UCSD-AML1 (cell line): ENCODE measurements at regions not wholly inside any gene's neighbourhood (a gene's known extent, or its start where the extent isn't known, plus 50 kb on each side); places are given as distances from the start of the nearest gene placed in this dataset.

Experiments used
- DNase-seq: peaks from one replicate; lab custom pipeline; 2025; ENCODE audit not compliant: unreplicated experiment; lab: John Stamatoyannopoulos, UW

DNA sequence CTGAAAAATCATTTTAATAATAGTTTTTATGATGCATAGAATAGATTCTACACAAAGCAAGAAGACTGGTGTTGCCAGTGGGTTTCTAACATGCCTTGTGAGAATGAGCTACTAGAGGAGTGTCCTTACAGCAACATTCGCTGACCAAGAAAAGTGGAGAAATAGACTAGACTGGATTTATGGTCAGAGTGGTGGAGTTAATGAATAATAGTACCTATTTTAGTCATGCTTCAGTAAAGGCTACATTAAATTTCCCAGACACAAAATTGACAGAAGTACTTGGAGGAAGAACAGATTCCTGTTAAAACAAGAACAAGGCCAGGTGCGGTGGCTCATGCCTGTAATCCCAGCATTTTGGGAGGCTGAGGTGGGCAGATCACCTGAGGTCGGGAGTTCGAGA, 539.2 kb downstream of the ETS1 start:
- no peak for DNase-seq

DNA sequence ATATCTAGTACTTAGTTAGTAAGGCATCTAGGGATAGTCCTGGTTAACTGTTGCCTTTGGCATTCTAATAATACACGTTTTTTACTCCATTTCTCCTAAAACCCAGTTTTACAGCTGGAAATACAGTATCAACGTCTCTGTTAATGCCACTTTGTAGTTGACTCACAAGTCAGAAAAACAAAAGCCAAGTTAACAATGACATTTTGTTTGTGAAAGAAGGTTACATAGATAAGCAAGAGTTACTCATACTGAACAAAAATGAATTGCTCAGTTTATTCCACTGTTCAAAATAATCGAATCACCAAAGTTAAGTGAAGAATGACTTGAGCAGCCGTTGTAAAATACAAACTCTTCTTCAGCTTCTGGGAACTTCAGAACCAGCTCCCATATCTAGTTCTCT, 540.3 kb downstream of the ETS1 start:
- no peak for DNase-seq

DNA sequence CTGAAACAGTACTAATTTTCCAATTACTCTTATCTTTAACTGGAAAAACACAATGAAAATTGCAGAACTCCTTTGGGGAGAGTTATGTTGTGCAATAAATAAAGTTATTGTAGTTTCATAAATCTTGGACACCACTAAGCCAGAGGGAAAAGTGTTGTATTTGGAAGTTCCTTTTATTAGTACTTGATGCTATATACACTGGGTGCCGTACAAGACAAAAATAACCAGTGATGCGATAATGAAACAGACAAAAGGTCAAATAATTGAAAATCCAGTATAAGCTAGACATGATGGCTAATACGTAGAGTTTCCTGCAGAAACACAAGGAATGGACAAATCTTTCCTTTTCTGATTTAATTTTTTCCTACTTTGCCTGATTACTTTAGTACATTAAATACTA, 541.1 kb downstream of the ETS1 start:
- no peak for DNase-seq

DNA sequence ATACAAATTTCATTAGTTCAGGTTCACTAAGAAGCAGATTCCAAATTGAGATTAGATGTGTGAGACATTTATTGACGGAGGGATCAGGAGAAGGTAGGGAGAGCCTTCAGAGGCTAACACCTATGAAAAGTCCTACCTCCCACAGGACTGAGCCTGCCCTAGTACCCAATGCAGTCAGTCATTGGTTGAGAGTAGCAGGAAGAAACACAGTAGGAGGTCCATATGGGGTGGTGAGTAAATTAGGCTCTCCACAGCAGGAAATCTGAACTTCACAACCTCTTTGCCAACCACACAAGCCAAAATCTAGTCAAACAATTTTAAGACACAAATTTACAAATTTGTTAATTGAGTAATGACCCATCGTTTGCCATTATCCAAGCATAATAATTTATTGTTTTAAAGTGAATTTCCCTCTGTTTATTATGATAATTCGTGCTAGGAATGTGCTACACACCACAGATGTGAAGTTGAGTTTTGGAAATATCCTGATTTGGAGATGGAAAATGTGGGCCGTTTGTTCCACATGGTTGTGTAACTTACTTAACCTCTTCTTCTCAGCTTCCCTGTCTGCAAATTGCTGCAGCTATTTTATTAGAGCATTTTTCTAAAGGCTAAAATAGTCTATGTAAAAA, 542.1 kb downstream of the ETS1 start:
- no peak for DNase-seq

DNA sequence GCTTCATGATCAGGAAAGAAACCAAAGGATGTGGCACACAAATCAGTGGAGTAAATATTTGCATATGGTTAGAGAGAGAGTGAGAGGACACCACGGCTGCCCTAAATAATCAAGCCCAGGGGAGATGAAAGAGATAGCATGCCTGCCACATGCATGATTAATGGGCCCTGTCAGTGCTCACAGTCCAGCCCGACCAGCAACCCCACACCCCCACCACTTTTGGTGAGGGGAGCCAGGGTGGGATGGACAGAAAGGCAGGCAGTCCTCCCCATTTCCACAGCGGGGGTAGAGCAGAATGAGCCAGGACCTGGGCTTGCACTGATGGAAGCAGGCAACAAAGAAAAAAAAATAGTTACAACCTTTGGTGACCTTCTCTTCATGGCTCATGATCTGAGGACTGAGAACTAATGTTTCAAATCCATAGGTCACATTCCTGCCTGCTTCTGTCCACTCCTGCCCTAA, 545.0 kb downstream of the ETS1 start:
- no peak for DNase-seq

DNA sequence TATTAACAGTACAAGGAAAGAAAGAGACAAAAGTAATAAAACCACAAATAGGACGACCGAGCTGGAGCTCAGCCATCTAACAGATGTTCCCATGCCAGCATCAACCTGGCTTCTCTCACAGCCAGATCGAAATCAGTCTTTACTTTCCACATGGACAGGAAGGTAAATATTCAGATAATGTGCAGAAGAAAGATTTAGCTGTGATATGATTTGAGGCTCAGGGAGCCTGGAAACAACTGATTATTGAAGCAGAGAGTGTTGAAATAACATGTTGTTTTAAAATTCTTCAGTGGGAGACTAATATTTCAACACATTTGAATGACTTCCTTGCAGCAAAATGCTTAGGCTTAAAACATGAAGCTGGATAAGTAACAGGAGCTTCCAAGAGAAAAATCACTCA, 546.8 kb downstream of the ETS1 start:
- no peak for DNase-seq

DNA sequence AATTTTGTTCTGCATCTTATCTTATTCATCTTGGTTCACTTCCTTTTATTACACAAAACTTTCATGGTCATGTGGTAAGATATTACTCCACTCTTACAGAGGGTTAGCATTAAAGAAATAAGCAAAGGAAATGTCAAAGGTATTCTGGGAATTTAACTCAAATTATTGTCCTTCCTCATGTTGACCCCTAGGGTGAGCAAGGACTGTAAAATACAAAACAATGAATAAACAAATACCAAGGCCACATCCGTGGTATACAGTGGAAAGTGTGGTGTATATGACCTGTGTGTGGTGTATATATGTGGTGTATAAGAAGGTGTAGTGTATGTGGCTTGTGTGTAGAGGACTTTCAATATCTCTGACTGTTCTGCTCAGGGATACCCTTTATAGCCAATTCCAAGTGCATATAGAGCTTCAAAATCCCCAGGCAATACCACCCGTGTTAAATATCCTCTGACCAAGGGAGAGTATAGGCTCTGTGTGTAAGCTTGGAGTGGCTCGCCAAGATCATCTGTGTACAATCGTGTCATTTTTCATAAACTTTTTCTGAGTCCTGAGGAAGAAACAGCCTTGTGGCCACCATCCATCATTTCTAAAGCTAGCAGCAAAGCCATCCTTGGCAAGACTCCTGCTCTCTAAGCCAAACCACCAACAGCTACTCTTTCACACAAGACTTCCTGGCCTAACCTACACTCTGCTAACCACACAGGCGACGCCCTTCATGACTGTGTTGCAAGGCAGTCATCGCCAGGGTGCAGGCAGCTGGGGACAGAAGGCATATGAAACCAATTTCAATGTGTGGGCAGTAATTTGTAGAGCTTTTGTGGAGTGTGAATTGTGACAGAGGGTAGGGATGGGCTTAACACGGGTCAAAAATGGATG, 548.0 kb downstream of the ETS1 start:
- DNase-seq, result peak; percentile 78

DNA sequence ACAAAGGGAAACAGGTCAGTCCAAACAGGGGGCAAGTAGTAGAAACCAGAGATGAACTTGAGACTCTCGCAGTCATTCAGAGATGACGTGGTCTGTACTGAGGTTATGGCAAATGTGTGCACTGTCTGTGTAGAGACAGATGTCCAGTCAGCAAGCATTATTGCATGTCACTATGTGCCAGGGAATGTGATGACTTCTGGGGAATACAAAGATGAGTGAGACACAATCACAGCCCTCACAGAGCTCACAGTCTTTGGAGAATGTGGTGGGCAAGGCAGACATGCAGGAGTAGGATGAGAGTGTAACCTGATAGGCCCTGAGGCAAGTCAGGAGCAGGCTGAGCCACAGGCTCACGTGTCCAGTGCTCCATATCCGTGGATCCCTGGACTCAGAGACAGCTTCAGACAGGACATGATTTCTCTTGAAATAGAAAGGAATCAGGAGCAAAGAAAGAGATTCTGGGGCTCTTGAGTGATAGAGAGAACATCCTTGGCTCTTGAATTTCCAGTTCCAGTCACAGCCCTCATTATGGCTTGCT, 550.7 kb downstream of the ETS1 start:
- DNase-seq, result no peak

DNA sequence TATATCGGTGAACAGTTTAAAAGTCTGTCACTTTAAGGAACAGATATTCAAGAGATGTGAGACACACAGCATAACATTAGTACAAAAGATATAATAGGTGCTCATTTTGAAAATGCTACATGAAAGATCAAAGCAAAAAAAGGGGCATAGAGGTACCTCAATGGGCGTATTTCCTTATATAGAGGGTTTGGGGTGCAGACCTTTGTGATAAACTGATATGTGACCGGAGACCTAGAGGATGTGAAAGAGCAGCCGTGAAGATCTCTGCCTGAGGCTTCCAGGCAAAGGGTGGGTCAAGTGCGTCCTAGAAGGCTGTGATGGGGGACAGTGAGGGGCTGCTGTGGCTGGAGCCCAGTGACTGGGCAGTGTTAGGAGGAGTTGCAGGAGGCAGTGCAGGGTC, 551.4 kb downstream of the ETS1 start:
- no peak for DNase-seq

DNA sequence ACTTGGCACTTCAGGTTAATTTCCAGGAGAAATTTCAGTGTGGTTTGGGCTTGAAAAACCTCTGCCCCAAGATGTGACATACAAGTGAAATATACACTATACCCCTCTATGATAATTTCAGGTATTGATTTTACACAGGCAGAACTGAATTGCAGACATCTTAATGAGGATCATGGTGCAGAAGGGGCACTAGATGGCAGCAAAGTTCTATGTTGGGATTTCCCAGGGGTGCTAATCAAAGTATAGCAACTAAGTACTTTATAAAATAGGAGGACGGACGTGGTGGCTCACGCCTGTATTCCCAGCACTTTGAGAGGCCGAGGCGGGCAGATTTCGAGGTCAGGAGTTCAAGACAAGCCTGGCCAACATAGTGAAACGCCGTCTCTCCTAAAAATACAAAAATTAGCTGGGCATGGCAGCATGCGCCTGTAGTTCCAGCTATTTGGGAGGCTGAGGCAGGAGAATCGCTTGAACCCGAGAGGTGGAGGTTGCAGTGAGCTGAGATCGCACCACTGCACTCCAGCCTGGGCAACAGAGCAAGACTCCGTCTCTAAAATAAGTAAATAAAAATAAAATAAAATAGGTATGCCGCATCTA, 555.7 kb downstream of the ETS1 start:
- DNase-seq, result peak; percentile 27

DNA sequence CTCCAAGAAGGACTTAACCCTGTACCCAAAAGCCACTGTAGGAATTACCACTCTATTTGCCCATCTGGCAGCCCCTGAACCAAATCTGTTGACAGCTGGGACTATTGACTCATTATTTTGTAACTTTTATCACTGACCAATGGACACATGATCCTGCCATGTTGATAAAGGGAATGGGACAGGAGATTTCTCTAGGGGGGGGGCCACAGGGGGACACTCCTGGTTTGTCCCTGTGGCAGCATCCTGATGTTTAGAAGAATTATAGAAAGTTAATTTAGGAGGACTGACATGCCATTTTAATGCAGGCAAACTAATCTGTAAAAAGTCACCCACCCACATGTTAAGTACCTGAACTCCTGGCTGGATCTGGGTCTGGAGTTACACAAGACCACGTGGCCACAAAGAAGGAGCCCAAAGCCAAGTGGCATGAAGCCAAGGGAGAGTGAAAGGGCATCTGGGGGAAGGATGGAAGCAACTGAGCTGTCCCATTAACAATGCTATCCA, 558.1 kb downstream of the ETS1 start:
- no peak for DNase-seq

DNA sequence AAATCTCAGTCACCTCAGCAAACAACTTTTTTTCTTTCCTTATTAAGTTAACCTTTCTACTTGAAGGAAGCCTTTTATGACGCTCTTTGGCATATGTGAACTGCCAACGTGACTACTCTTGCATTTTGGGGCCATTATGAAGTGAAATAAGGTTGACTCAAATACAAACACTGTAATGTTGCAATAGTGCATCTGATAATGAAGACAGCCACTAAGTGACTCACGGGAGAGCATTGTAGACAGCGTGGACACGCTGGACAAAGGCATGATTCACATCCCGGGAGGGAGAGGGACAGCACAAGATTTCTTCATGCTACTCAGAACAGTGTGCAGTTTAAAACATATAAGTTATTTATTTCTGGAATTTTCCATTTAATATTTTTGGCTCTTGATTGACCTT, 560.8 kb downstream of the ETS1 start:
- no peak for DNase-seq

DNA sequence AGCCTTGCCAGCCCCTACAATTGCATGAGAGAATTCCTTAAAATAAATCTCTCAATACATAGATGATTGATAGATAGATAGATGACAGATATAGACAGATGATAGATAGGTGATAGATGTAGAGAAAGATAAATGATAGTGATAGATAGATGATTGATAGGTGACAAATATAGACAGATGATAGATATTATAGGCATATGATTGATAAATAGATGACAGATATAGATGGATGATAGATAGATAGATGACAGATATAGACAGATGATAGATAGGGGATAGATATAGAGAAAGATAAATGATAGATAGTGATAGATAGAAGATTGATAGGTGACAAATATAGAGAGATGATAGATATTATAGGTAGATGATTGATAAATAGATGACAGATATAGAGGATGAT, 564.6 kb downstream of the ETS1 start:
- DNase-seq, result no peak

DNA sequence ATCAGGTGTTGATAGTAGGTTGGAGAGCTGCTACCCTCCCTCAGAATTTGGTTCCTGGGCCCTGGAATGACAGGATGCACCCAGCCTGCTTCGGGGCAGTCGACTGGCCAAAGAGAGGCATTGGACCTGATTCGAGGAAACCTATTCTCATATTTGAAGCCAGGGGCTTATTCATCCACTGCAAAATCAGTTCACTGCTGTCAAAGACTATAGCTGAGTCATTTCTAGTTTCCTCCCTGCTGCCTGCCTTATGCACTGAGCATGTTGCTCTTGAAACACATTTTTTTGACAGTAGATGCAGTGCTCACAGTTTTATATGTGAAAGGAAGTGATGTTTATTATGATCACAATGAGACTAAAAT, 565.4 kb downstream of the ETS1 start:
- DNase-seq, result no peak

DNA sequence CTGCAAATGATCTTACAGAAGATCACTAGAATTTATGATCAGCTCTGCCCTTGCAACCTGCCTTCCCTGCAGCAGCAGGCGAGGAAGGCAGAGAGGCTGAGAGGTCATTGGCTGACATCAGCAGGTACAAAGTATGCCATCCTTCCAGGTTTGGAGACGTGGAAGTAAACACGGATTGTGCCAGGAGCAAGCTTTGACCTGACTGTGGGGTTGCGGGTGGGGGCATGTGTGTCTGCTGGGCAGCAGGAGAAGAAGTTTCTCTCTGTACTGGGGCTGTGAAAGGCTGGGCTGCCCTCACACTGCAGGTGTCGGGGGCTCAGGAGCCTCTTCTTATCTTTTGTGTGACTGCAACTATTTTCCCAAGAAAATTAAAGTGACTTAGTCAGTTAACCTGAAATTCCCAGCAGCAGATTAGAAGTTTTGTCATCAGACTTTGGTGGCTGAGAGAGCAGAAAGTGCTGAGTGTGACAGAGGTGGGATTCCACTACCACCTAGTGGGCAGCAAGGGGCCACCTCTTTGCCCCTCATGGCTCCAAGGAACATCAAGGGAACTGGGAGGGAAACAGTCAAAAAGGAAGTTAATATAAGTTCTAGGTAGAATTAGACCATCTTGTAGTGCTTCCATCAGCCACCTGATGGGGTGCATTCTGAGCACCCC, 565.9 kb downstream of the ETS1 start:
- no peak for DNase-seq

DNA sequence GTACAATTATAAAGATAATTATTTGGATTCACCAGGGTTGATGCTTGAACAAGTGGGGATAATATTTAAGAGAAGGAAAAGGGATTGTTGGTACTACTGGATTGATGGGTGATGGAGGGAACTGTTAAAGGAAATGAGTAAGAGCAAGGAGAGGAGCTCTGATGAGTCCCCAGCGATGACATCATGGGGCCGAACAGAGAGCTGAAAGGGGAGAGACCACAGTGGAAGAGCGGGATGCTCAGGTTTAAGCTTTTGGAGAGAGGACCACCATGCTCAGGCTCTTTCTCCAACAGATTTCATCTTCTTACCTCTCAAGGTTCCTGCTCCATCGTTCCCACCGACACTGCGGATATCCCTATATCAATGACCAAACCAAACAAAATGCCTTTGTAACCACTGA, 568.7 kb downstream of the ETS1 start:
- no peak for DNase-seq

DNA sequence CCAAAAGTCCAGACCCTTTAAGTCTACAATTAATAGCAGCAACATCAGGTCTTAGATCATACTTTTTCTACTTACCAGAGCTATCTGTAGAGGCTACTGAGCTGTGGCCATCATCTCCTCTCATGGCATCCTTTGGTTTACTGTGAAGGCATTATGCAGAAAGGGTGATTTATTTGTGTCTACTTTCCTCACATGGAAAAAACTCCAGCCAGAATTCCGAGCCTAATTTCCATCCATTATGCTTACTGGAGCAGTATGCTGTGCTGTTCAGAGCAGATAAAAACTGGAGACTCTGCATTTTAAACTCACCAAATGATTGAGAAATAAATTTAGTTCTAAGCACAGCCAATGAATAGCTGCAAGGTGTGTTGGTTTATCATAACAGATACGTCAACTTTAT, 581.8 kb downstream of the ETS1 start:
- DNase-seq, result no peak

DNA sequence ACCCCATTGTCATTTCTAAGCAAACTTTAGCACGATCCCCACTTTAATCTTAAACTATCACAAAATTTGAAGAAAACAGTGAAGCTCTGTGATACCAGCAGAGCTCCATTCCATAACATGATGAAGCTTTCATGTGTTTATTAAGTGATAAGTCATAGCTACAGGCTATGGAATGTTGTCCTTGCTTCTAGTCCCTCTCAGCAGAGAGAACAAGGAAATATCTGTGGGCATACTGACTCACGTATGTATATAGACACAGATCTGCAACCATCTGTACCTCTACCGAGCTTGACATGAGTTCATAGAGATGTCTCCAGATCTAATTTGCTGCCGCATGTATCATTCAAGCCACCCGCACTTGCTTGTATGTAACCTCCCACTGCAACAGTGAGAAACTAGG, 588.9 kb downstream of the ETS1 start:
- no peak for DNase-seq

DNA sequence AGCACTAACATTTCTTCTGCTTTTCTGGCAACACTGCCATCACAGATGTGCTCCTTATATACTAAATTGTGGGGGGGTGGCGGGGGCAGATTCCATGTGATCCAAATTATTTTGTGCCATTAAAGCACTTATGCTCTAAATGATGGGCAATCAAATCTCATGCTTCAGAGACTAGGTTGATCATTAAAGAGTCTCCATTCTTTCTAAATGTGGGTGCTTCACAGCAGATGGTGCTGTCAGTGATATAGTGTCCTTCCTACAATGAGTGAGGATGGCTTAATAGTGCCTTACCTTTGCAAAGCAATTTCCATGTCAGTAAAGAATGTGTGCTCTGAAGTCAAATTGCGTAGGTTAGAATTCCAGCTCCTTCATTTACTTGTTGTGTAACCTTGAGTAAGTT, 589.8 kb downstream of the ETS1 start:
- no peak for DNase-seq

DNA sequence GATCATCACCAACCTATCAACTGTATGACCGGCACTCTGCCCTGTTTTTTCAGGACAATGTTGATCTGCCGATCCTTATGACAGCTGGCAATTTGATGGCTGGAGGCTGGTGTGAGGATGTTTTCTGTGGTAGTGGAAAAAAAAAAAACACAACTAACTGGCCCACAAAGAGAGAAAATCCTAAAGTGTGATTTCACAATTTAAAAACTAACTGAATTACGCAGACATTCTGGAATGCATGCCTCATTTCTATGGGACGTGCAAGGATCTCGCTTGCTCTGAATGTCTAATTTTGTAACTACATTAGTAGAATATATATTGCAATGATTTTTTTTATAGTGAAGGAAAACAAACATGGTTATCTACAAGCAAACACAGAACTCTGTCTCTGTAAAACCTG, 590.5 kb downstream of the ETS1 start:
- DNase-seq, result no peak

DNA sequence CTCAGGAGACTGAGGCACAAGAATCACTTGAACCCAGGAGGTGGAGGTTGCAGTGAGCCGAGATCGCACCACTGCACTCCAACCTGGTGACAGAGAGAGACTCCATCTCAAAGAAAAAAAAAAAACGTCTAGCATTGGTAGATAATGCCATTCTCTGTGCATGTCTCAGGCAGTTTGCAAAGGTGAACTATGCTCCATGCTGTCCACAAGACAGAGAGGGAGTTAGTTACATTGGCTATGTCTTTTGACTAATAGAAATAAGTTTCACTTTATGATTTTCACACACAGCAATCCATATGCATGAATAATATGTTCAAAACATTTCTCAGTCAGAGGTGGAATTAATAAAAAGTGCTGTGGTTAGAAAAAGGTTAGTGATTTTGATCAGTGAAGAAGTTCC, 591.4 kb downstream of the ETS1 start:
- no peak for DNase-seq
